ENCODE measurements at regions not wholly inside any gene's neighbourhood (a gene's known extent, or its start where the extent isn't known, plus 50 kb on each side); places are given as distances from the start of the nearest gene placed in this dataset.

- Histone ChIP-seq H3K36me3 (replicated peaks in 1 of 2; ENCODE audit: control insufficient read depth in 1 of 2, insufficient read depth in 2 of 2, low read length in 2 of 2) (no peaks in the 10 kb centered on the region), H3K4me3 (replicated peaks in 1 of 3; ENCODE audit: insufficient read depth in 1 of 3, low read depth in 2 of 3, low read length in 3 of 3) (no peak overlapping the region), H3K4me2 (ENCODE audit: low read depth, low read length) (no peak overlapping the region), H4K20me1 (ENCODE audit: insufficient read depth, low read length) (no peaks in the 10 kb centered on the region), H3K9me3 (ENCODE audit: low read length) (no peaks in the 10 kb centered on the region), H3K9ac (ENCODE audit: insufficient read depth, low read depth, low read length) (no peak overlapping the region), H2AFZ (ENCODE audit: low read length) (no peak overlapping the region), H3K27me3 (ENCODE audit: control insufficient read depth in 1 of 2, insufficient read depth in 2 of 2, low read length in 2 of 2) (peaks cover 0 to 3% of the 10 kb centered on the region in 2 experiments; a peak in 1 of 5 replicates), H3K4me1 (ENCODE audit: insufficient read depth, low read length) (no peaks in the 10 kb centered on the region), H3K79me2 (ENCODE audit: insufficient read depth, low read length) (no peaks in the 10 kb centered on the region), H3K27ac (ENCODE audit: extremely low read length, insufficient read depth, low read length) (no peak overlapping the region)
- CTCF ChIA-PET (ENCODE audit: low intra/inter-chr PET ratio, low total read pairs): no interaction called here
- 50% methylated on average over 4 of the region's 4 CpGs for WGBS (ENCODE audit: low lambda C conversion rate)
- intact Hi-C loops (cut with micrococcal nuclease; ENCODE audit: unreplicated experiment) (no loop called here), in situ Hi-C loops (cut with HindIII; ENCODE audit: extremely low pct_ligation_motif_present, low pct_unique_long_range_greater_than_20kb) (no loop called here)
- no TSS peak for BruUV-seq (replicated peaks)
- ATAC-seq: no peak
- TF ChIP-seq FOXO1 (CRISPR knock-in tag; IDR thresholded peaks at IDR 0.05): no peak
- TF ChIP-seq ZNF282 (IDR thresholded peaks at IDR 0.05; ENCODE audit: partially characterized antibody): no peak
- TF ChIP-seq, protein P1, sequence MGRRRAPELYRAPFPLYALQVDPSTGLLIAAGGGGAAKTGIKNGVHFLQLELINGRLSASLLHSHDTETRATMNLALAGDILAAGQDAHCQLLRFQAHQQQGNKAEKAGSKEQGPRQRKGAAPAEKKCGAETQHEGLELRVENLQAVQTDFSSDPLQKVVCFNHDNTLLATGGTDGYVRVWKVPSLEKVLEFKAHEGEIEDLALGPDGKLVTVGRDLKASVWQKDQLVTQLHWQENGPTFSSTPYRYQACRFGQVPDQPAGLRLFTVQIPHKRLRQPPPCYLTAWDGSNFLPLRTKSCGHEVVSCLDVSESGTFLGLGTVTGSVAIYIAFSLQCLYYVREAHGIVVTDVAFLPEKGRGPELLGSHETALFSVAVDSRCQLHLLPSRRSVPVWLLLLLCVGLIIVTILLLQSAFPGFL (CRISPR knock-in tag; IDR thresholded peaks at IDR 0.05): no peak
- TF ChIP-seq ATF7-NPFF (CRISPR knock-in tag; IDR thresholded peaks at IDR 0.05; ENCODE audit: low read depth): no peak
- TF ChIP-seq NR2F6 (IDR thresholded peaks at IDR 0.05): no peak
- TF ChIP-seq NR2F6 (CRISPR knock-in tag; IDR thresholded peaks at IDR 0.05): no peak
- no peak for TF ChIP-seq KLF13 (CRISPR knock-in tag; IDR thresholded peaks at IDR 0.05)
- TF ChIP-seq CTCF (CRISPR knock-in tag; IDR thresholded peaks at IDR 0.05): no peak
- no peak for TF ChIP-seq CENPBD1 (CRISPR knock-in tag; IDR thresholded peaks at IDR 0.05; ENCODE audit: borderline replicate concordance, low read depth)
- no peak for TF ChIP-seq CCAR2 (optimal IDR thresholded peaks at IDR 0.05; ENCODE audit: low read depth, low read length)
- no peak for TF ChIP-seq MEIS1 (CRISPR knock-in tag; IDR thresholded peaks at IDR 0.05; ENCODE audit: borderline replicate concordance)
- TF ChIP-seq MAZ (IDR thresholded peaks at IDR 0.05; ENCODE audit: borderline replicate concordance, low read depth, low read length): no peak
- no peak for TF ChIP-seq MAZ (CRISPR knock-in tag; IDR thresholded peaks at IDR 0.05; ENCODE audit: low read depth)
- TF ChIP-seq ZNF234 (CRISPR knock-in tag; conservative IDR thresholded peaks at IDR 0.05): no peak
- TF ChIP-seq, protein P2, sequence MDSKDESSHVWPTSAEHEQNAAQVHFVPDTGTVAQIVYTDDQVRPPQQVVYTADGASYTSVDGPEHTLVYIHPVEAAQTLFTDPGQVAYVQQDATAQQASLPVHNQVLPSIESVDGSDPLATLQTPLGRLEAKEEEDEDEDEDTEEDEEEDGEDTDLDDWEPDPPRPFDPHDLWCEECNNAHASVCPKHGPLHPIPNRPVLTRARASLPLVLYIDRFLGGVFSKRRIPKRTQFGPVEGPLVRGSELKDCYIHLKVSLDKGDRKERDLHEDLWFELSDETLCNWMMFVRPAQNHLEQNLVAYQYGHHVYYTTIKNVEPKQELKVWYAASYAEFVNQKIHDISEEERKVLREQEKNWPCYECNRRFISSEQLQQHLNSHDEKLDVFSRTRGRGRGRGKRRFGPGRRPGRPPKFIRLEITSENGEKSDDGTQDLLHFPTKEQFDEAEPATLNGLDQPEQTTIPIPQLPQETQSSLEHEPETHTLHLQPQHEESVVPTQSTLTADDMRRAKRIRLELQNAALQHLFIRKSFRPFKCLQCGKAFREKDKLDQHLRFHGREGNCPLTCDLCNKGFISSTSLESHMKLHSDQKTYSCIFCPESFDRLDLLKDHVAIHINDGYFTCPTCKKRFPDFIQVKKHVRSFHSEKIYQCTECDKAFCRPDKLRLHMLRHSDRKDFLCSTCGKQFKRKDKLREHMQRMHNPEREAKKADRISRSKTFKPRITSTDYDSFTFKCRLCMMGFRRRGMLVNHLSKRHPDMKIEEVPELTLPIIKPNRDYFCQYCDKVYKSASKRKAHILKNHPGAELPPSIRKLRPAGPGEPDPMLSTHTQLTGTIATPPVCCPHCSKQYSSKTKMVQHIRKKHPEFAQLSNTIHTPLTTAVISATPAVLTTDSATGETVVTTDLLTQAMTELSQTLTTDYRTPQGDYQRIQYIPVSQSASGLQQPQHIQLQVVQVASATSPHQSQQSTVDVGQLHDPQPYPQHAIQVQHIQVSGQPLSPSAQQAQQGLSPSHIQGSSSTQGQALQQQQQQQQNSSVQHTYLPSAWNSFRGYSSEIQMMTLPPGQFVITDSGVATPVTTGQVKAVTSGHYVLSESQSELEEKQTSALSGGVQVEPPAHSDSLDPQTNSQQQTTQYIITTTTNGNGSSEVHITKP (CRISPR knock-in tag; IDR thresholded peaks at IDR 0.05; ENCODE audit: low read depth): no peak
- TF ChIP-seq PBX2 (CRISPR knock-in tag; IDR thresholded peaks at IDR 0.05): no peak
- DNase-seq (ENCODE audit: low spot score): no peak
- POLR2A ChIA-PET: no interaction called here
- FAIRE-seq: no peak
Observed at GRCh38 chr5:168013546-168013945, 277.9 kb upstream of the WWC1 start.
